GM12865 (cell line): ENCODE measurements at regions not wholly inside any gene's neighbourhood (a gene's known extent, or its start where the extent isn't known, plus 50 kb on each side); places are given as distances from the start of the nearest gene placed in this dataset.

Source experiments
- DNase-seq: peaks from one replicate; pipeline ENCODE4 v3.0.0; 2010; ENCODE audit warnings: low read depth
- H3K4me3 ChIP-seq: 2 replicates; pipeline ENCODE4 v1.5.1; 2011; ENCODE audit warnings: mild to moderate bottlenecking, low read depth, low read length, control low read depth
- TF ChIP-seq, protein P1 (sequence below): IDR thresholded peaks from 2 replicates; pipeline ENCODE4 v1.5.1; 2011; ENCODE audit warnings: low read length, control low read depth, low read depth, inconsistent platforms; ENCODE audit not compliant: insufficient read depth; ENCODE audit errors: missing control alignments

DNA sequence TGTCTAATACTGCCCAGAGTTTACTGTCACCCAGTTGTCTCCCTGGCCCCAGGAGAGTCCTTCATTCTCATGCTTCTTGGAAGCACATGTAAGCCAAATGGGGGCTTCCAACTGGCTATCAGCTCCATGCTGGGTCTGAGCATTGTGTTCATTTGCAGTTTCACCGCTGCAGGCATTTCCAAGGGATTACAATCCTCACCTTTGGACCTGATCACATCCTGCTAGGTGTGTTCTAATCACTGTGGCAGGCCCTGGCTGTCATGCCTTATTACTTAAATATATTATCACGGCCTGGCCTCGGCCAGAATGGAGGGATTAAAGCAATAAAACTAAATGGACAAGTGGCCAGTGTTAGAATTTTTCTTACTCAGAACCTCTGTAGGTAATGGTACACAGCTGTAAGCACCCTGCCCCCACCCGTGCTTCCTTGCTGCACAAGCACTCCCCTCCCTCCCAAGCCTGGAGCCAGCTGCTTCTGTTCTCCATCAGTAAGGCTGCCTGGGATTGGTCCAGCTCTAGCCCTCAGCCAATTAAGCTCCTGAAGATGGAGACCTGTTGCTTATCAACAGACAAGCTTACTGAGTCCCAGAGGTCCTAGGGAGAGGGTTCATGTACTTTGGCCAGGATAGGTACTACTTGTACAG lies 175.9 kb upstream of the RBM19 start:
- TF ChIP-seq, protein P1, sequence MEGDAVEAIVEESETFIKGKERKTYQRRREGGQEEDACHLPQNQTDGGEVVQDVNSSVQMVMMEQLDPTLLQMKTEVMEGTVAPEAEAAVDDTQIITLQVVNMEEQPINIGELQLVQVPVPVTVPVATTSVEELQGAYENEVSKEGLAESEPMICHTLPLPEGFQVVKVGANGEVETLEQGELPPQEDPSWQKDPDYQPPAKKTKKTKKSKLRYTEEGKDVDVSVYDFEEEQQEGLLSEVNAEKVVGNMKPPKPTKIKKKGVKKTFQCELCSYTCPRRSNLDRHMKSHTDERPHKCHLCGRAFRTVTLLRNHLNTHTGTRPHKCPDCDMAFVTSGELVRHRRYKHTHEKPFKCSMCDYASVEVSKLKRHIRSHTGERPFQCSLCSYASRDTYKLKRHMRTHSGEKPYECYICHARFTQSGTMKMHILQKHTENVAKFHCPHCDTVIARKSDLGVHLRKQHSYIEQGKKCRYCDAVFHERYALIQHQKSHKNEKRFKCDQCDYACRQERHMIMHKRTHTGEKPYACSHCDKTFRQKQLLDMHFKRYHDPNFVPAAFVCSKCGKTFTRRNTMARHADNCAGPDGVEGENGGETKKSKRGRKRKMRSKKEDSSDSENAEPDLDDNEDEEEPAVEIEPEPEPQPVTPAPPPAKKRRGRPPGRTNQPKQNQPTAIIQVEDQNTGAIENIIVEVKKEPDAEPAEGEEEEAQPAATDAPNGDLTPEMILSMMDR, result no peak
- H3K4me3 ChIP-seq, result no peak overlapping the region
- DNase-seq, result no peak

DNA sequence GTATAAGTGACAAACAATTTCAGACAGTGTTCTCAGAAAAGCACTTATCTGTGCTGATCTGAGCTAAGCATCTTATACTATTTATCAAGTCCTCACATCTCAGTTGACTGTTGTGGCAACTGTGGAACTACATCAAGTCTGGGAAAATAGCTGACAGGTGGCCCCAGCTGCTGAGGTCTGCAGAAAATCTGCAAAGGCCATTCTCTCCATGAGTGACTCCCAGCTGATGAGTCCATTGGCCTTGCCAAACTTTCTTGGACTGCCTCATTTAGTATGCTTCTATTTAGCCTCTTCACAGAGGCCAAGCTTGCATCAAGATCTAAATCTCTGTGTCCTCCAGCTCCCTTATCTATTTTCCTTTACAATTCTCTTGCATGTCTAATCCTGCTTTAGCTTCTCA lies 174.5 kb upstream of the RBM19 start:
- H3K4me3 ChIP-seq, result no peak overlapping the region
- no peak for DNase-seq
- TF ChIP-seq, protein P1, result no peak

DNA sequence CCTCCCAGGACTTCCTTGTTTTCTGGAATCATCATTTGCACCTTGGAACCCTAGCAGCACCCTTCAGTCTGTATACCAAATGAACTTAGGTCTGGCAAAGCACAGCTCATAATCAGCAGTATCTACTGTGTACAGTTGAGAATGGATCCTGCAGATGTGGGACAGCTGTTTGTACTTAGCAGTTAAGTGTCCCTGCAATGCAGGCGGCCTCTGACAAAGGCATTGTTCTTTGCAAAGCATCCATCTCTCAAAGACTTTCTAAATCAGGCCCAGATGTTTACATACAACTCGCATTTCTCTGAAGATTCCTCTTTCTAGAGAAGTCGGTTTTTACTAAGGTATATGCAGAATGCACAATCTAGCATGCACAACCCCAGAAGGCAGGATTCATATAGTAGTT lies 170.5 kb upstream of the RBM19 start:
- no peak overlapping the region for H3K4me3 ChIP-seq
- TF ChIP-seq, protein P1, result no peak
- DNase-seq, result no peak

DNA sequence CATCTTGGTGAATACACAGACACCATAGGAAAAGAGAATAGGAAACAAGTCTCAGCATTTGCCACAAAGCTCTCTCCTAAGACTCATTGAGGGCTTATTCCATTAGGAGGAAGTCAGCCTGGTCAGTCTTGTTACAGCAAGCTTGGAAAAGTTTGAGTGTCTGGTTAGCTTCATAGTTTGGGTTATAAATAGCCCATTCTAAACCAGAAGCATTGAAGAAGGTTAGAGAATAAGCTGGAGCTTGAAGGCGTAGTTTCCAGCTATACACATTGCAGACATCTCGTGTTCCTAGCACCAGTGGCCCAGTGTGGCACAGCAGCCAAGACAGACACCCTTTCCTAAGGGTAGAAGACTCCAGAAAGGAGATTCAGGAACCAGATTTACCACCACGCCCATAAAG lies 168.8 kb upstream of the RBM19 start:
- no peak overlapping the region for H3K4me3 ChIP-seq
- no peak for DNase-seq
- TF ChIP-seq, protein P1, result no peak

DNA sequence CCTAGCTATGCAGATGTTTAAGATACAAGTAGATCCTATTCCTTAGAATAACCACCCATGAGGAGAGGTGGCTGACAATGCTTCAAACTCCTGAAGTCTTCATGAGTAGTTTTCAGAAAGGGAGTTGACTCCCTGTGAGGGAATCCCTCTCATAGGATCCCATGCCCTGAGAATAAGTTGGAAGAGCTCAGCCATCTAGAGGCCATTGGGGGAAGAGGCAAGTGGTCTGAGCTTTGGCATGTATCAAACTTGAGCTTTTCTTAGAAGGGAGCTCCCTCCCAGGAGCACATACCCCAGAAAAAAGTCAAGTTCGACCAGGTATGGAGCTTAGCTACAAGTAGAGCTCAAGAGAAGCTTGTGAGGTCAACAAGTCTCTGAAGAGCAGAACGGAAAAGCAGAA lies 165.7 kb upstream of the RBM19 start:
- DNase-seq, result no peak
- H3K4me3 ChIP-seq, result no peak overlapping the region
- TF ChIP-seq, protein P1, result no peak

DNA sequence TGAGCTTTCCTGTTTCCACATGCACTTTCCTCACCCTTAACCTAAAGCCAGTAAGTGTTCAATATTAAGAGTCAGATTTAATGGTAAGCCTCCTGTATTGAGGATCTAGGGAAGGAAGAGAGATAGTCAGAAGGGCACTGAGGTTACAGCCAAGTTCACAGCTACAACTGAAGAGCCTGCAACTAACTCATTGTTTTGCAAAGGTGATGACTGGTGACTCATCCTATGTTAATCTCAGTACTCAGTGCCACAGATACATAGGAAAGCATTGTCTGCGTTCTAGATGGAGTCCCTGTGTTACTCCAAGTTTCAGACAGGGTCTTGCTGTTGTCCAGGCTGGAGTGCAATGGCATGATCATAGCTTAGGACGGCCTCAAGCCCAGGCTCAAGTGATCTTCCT lies 157.0 kb upstream of the RBM19 start:
- TF ChIP-seq, protein P1, result no peak
- no peak for DNase-seq
- no peak overlapping the region for H3K4me3 ChIP-seq

DNA sequence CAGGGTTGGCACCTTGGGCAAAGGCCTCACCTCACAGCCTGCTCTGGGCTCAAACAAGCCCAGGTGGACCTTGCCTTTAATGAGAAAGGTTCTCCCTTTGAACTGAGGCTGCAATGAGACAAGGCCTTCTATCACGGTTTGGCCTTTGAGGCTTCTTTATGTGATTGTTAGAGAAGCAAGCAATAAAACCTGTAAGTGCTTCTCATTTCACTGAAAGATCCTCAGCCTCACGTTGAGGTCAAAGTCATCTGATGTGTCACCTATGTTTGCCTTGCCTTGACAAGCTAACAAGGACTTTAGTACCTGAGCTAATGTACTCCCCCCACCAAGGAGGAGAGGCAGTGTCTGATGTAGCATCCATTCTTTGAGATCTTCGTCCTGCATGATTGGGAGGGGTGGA lies 155.9 kb upstream of the RBM19 start:
- no peak overlapping the region for H3K4me3 ChIP-seq
- TF ChIP-seq, protein P1, result no peak
- DNase-seq, result no peak
